ENCODE measurements at regions not wholly inside any gene's neighbourhood (a gene's known extent, or its start where the extent isn't known, plus 50 kb on each side); places are given as distances from the start of the nearest gene placed in this dataset.

DNA sequence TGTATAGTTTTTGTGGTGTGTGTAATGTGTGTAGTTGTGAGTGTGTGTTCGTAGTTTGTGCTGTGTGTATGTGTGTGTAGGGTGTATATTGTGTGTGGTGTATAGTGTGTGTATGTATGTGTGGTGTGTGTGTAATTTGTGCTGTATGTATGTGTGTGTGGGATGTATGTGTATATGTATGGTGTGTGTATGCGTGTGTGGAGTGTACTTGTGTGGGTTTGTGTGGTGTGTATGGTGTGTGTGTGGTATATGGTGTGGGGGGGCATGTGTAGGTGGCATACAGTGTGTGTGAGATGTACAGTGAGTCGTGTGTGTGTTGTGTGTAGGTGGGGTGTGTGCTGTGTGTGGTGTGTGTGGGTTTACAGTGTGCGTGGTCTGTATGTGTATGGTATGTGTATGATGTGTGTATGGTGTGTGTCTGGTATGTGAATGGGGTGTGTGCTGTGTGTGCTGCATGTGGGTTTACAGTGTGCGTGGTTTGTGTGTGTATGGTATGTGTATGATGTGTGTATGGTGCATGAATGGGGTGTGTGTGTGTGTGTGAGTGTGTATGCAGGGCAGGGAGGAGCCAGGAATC lies 125.2 kb downstream of the GADD45G start:
- DNase-seq: no peak

DNA sequence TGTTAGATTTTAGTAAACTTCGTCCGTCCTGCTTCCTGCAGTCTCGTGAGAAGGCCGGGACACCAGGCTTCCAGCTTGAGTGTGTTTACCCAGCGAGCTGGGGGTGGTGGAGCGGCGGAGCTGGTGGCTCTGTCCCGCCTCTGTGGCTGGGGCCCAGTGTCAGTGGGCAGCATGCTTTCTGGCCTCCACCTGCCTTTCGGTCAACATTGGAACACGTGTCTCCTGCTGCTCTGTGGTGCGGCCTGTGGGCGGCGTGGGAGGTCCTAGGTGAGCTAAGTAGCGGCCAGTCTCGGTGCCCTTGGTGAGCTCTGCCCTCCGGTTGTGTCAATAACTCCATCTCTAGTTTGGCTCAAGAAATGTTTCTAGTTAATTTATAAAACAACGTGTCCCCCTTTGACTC lies 125.9 kb downstream of the GADD45G start:
- DNase-seq: no peak

DNA sequence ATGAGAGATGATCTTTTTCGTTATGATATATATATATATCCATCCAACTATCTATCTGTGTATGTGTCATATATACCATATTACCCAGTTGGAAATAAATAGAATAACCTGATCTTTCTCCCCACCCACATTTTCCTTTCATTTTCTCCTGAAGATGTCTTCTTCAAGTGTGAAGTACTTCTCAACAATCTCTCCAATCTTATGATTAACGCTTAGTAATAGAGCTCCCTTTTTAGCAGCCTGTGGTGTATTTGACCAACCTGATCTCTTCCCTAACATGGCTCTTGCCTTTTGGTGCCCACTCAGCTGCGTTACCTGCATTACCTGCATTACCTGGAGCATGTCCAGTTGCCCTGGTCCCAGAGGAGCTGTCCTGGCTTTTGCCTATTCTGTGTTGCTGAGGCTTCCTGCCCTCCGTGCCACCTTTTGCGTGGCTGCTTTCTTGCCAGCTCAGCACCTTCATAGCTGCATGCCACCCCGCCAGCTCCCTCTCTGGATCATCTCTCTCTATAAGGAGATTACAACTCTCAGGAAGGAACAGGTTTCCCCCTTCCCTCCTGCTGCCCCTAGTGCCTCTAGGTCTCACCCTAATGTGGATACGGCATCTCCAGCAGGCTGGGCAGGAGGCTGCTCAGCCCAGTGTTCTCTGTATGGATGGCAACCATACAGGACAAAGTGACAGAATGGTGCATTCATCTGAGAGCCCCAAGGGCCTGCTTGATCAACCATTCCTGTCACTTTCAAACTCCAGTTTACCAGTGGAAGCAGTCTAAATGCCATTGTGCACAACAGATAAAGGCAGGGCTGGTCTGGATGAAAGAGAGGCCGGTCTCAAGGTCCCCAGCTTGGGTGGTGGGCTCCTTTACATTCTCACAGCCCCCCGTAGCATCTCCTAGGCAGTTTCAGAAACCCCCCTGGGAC lies 126.7 kb downstream of the GADD45G start:
- no peak for DNase-seq

DNA sequence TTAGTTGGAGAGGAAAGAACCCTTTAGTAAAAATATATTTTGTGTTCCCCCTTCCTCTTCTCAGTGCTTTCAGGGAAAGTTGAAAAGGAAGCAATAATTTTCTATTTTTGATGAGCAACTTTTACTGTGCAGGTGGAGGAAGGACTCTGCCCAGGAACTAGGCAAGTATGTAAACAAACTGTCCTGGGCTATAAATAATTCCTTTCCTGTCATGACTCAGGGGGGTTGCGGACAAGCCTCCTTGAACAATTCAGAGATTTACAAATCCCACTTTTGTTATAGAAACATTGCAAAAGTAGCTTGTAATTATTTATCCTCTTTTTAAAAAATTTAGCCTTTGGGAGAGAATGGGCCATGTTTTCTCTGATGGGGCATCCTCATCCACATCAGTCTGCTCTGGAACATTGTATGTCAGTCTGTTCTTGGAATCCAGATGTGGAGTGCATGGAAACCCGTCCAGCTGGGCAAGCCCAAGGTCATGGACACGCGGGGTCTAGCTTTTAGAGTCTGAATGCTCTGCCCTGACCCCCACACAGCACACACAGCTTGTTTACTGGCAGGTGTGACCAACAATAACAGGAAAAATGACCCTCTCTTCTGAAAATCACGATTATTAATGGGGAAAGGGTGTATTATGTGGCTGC lies 127.6 kb downstream of the GADD45G start:
- DNase-seq: no peak

DNA sequence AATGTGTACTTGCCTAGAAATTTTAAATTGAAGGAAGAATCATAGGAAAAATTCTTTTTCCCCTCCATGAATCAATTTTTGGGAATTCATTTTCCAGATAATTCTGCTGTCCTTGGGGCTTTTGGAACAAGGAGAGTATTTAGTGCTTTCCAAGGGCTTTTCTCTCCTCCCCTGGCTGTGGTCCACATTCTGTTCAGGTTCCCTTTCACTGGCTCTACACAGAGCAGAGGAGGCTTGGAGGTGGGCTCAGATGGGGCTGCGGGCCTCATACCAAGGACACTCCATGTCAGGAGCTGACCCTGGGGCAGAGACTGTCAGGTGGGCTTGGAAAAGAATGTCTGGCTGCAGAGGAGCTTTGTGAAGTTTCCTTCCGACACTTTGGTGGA lies 128.1 kb downstream of the GADD45G start:
- no peak for DNase-seq

DNA sequence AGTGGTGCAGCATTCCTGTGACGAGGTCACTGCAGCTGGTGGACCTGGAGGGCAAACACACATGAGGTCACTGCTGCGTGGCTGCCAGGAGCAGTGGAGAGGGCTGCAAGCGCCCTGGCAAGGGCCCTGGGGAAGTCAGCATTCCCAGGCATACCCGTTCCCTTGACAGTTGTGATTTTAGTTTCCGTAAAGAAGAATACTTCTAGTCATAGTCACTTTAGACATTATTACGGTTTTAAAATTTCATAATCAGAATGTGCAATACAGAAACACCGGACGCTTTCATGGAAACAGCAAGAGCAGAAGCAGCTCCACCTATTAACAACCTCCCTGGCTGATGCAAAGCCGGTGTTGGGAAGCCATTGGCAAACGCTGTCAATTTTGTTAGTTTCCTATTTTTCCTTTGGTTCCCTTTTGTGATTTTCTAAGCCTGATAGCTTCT lies 129.8 kb downstream of the GADD45G start:
- no peak for DNase-seq

DNA sequence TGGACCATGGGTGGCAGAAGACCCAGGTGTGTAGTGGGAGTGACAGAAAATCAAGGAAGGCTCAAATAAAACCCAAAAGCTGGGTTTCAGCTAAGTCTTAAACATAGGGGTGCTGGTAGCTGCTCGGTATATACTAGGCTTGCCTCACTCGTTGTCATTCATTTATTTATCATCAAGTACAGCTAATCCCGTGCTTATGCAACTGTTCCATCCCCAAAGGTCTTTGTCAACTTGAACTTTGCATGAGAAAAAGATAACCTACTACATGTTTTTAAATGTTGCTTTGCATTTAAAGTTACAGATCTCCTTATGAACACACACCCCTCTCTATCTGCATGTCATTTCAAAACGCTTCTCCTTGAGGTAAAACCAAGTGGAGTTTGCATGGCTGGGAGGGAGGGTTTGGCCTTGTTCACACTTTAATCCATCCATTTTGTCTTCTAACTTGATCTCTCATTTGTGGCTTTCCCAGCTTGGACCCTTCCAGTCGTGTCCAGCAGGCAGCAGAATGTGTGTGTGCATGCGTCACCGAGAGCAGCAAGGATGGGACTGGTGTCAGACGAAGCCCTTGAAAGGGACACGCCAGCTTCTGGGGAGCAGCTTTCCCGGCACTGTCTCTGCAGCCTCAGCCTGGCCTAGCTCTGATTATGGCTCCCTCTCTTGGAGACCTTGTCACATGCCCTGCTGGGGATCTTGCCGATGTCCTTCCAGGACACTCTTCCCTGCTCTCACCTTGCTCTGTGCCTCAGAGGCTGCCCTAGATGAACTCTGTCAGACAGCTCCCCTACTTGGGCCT lies 133.5 kb downstream of the GADD45G start:
- no peak for DNase-seq

DNA sequence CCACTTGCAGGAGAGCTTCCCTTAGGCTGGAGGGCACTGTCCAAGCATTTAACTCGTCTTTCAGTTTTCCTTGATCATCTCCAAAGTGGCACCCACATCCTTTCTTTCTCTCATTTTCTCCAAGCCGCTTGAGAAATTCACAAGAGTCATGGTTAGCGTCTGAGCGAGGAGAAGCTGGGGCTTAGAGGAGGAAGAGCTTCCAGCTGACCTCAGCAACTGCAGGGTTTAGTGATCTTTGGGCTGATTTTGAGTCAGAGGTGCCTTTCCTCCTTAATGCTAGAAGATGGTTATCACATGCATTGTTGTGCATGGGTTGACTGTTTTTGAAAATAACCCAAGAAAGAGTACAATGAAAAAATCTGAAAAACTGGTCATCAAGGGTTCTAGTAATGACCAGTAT lies 134.7 kb downstream of the GADD45G start:
- DNase-seq: no peak

DNA sequence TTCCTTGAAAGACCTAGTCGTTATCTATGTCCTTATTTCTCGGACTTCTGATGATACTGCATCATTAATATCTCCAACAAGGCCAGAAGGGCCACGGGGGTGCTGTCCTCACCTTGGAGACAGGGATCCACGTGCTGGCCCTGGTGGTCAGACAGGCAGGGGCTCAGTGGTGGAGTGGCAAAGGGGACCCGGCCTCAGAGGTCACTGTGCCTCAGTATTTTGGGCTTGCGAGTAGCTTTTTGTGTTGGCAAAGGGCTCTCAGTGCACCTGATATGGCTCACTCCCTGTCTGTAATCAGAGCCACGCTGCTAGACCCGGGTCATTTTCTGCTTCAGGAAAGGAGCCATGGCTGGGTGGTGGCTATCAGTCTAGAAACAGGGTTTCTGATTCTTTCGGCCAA lies 135.1 kb downstream of the GADD45G start:
- DNase-seq: no peak

DNA sequence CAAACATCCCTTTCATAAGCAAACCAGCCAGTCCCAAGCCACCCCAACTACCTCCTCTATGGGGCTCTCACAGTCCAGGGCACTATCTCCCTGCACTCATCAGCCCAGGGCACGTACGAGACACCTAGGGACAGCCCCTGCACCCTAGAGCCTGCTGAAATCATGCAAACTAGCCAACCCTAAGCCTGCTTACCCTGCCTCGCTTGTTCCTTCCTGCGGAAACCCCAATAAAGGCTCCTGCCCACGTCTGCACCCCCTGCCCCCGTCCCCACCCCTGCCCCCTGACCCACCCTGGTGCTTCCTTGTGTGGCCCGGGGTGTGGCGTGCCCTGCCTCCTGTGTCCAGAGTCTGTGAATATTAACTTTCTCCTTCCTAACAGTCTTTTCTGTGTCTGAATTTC lies 135.9 kb downstream of the GADD45G start:
- DNase-seq: no peak

DNA sequence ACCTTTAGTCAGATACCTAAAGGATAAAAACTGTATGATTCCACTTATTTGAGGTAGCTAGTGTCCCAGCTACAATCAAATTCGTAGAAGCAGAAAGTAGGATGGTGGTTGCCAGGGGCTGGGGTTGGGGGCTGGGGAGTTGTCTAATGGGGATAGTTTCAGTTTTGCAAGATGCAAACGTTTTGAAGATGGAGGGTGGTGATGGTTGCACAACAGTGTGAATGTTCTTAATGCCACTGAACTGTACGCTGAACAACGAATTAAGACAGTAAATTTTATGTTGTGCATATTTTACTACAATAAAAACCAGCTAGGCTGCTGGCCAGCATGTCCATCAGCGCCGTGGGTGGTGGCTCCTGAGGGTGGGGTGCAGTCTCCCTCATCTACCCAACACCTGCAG lies 137.8 kb downstream of the GADD45G start:
- no peak for DNase-seq

DNA sequence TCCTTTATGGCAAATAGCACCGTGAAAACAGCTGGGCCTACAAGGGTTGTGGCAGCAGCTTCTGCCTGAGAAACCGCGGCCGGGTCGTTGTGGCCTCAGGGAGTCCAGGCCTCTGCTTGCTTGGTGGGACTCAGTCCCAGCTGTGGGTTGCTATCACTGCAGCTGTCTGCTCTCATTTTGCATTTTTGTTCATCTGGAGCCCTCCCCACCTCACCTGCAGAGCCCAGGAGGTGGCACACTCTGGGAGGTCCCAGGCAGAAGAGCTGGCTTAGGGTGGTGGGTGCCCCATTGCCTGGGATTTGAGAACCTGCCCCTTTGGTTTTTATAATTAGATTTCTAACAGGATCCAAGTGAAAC lies 138.4 kb downstream of the GADD45G start:
- no peak for DNase-seq

DNA sequence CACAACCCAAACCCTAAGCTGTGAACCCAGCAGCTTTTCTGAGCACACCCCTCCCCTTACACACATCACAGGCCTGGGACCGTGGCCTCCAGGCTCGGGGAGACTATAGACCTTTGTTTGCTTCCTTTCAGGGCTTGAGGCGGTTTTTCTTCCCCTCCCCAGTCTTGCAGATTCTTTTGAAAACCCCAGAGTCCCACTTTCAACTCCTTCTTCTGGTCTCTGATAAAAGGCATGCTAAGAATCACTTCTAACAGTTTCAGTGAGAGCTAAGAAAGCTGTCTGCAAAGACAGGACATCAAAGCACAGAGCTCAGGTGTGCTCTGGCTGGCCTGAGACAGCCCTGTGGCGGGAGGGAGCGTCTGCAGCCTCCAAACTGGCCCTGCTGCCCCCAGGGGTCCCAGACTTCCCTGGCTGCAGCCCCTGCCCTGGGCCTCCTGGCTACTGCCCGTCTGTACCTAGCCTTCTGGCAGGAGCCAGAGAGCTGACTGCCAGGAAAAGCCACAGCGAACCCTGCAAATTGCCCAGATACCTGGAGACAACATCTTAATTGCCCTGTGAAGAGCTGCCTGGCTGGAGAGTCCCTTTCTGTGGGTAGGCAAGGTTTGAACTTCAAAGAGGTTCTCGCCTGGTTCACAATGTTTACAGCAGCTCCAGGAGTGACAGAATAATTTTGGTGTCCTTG lies 138.9 kb downstream of the GADD45G start:
- DNase-seq: no peak

DNA sequence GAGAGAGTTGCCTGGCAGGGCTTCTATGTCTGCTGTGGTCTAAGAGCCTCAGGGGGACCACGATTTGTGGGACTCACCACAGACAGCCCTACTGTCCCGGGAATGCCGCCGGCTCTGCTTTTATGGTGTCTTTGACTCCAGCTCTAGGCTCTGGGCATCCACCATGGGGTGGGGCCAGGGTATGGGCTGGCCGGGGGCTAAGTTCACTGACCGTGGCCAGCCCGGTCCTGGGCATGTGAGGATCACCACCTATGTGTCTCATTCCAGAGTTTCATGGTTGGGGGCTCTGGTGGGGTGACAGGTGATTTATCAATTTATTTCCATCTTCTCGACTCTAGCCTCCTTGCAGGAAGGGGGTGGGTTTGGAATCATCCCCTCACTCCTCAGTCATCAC lies 139.4 kb downstream of the GADD45G start:
- DNase-seq: no peak

DNA sequence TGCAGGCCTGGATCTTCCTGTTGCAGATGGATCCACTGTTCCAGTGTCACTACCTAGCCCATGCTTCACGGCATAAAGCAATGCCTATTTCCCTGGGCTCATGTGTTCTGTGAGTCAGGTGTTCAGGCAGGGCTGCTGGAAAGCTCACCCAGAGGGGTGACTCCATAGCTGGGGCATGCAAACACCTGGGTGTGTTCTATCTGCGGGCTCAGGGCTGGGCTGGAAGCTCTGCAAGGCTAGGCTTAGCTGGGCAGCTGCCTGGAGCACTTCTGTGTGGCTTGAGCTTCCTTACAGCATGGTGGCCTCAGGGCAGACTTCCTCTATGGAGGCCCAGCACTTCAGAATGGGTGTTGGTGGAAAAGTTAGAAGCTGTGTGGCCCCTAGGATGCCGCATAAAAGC lies 139.9 kb downstream of the GADD45G start:
- no peak for DNase-seq

DNA sequence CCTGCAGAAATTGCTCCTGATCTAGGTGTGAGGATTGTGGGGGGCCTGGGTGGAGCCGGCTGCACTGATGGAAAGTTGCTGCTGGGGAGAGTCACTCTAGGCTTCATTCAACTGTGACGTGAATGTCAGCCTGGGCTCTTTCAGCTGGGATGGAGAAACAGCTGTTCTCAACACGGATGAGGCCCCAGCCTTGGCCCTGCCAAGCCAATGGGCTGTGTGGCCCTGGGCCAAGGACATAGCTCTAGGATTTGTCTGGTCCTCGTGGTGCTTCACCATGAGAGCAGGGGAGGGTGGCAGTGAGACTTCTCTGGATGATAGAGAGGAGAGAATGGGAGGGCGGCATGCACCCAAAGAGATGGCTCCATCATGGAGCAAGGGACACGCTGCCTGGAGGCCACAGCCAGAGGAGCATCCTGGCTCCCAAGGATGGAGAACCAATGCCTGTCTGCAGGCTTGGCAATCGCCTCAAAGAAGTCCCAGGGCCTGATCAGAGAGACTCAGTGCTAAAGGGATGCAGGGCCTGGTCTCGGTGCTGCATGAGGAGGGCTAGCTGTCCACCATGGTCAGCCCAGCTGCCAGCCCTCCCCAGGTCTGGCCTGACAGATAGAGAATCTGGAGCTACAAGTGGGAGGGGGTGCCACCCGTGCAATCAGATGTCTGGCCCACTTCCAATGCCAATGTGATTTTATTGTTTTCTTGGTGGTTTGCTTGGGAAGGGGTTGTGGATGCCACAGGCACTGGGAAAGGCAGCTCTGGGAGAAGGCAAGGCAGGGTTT lies 141.0 kb downstream of the GADD45G start:
- DNase-seq: no peak

DNA sequence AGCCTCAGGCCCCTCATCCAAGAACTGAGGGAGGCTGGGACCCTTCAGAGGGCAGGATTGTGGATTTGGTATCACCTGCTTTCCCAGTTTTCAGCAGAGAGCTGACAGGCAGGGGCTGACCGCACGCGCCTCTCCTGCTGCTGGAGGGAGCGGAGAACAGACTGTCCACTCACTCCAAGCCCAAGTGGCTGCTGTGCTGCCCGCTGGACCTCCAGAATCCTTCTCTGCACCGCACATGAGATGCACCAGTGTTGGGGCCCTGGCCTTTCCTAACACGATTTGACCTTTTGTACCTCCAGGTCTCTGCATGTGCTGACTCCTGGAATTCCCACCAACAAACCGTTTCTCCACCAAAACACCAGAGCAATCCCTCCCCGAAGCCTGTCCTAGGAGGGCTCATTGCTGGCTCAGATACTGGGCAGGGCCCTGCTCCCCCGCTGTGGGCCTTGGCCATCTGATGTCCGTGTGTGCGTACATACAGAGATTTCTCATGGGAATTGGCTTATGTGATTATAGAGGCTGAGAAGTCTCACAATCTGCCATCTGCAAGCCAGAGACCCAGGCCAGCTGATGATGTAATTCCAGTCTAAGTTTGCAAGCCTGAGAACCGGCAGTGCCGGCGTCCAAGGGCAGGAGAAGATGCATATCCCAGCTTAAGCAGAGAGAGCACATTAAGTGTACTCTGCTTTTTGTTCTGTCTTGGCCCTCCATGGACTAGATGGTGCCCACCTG lies 141.7 kb downstream of the GADD45G start:
- DNase-seq: no peak

DNA sequence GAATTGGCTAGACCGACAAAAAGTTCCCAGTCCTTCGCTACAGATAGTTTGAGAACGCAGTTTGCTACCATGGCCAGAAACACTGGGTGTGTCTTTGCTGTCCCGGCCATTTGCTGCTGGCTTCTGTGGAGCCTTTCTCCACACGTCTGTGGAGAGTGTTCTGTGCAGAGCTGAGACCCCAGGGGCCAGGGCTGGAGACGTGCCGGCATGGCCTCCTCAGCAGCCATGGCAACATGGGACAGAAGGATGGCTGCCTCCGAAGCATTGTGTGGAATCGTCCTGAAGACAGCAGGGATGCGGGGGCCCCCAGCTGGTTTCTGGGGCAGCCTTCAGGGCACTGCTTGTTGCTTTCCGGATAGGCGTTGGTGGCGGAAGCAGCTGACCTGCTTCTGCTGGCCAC lies 142.8 kb downstream of the GADD45G start:
- DNase-seq: no peak

DNA sequence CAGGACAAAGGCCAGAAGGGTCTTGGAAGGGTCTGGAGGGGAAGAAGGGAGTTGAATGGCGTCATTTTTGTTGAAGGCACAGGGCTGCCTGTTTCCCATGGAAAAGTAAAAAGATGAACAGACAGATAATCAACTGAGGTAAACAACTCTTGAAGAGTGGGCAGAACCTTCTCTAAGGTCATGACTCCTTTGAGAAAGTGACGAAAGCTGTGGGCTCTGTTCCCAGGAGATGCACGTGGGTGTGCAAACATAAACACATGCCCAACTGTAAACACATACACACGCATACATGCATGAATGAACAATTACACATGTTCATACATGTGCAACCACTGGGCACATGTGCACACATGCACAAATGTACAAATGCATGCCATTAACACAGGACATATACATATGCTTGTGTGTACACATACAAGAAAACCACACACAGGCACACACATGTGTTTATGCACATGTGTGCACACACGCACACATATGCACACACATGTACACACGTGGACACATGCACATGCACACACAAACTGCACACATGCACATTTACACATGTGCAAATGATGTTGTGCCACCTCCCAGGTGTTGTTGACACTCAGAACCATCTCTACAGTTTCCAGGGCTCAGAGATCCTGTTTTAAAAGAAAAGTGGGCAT lies 143.3 kb downstream of the GADD45G start:
- no peak for DNase-seq

DNA sequence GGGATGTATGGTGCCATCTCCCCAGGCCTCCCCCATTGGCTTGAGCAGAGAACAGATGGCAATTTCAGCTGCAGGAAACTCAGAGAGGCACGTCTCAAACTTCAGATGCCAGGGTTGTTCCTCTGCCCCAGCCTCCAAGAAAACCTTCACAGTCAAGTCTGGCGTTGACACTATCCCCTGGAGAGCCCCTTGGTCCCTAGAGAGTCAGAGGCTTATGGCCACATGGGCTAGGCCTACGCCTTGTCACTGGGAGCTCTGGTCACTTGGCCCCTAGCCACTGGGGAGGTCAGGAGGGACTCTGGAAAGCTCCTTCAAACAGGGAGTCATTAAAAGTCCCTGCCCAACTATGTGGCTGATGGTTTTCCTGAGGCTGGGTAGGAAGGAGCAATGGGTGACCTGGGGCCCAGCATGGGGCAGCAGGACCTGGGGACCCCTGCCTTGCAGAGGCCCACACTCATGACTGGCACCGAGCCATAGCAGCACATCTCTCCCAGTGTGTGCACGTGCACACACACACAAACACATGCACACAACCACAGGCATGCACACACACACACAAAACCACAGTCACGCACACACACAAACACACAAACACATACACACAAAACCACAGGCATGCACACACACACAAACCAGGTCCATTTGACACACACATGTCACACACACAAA lies 144.2 kb downstream of the GADD45G start:
- no peak for DNase-seq

Data from NCI-H187 treated with DMSO at 0.1 percent for 48 hours (cell line).